Testis (tissue), 2 donors: ENCODE measurements at regions not wholly inside any gene's neighbourhood (a gene's known extent, or its start where the extent isn't known, plus 50 kb on each side); places are given as distances from the start of the nearest gene placed in this dataset.

Experiments
- POLR2A ChIP-seq: fragments of 450-650 bp; IDR thresholded peaks from one replicate; pipeline ENCODE4 v1.6.1; 2017; ENCODE audit warnings: antibody characterized with exemption, mild to moderate bottlenecking, moderate library complexity
- TF ChIP-seq, protein P1 (sequence below), 3 experiments: fragments of 450-650 bp in 2 of 3; fragments of 200-600 bp in 1 of 3; sonication (generic) in 1 of 3; IDR thresholded peaks; one replicate each; pipeline ENCODE4 v1.5.1; 2016 to 2019; ENCODE audit warnings: antibody characterized with exemption in 3 of 3, mild to moderate bottlenecking in 2 of 3, moderate library complexity in 1 of 3

DNA sequence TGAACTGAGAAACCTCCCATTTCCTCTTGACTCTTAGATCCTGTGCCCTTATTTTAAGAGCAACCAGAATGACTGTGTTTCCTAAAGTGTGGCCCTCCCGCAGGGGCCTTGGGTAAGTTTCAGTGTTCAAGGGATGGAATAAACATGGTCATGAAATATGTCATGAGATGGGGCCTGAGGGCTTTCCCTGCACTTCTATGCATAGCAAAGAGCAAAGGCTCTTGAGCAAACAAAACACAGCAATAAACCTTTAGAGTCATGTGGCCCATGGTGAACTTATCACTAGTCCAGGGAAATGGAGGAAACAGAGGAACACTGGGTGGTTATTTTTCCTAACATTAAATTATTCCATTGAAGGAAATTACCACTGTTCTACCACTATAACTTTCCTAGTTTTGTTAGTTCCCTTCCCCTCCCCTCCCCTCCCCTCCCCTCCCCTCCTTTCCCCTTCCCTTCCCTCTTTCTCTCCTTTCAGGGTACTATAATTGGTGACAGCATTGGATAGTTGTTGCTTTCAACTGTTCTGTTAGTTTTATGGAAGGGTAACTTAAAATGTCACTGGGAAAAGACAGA is 72.4 kb downstream of the CTSL start:
- TF ChIP-seq, protein P1, sequence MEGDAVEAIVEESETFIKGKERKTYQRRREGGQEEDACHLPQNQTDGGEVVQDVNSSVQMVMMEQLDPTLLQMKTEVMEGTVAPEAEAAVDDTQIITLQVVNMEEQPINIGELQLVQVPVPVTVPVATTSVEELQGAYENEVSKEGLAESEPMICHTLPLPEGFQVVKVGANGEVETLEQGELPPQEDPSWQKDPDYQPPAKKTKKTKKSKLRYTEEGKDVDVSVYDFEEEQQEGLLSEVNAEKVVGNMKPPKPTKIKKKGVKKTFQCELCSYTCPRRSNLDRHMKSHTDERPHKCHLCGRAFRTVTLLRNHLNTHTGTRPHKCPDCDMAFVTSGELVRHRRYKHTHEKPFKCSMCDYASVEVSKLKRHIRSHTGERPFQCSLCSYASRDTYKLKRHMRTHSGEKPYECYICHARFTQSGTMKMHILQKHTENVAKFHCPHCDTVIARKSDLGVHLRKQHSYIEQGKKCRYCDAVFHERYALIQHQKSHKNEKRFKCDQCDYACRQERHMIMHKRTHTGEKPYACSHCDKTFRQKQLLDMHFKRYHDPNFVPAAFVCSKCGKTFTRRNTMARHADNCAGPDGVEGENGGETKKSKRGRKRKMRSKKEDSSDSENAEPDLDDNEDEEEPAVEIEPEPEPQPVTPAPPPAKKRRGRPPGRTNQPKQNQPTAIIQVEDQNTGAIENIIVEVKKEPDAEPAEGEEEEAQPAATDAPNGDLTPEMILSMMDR (IDR thresholded peaks at IDR 0.05), result no peak
- no peak for TF ChIP-seq POLR2A
